Natural killer cell (primary cell): ENCODE measurements at regions not wholly inside any gene's neighbourhood (a gene's known extent, or its start where the extent isn't known, plus 50 kb on each side); places are given as distances from the start of the nearest gene placed in this dataset.

Source experiments
- ATAC-seq, 3 donors: fragments of 150-1000 bp in 2 of 3; fragments of 200-7000 bp in 1 of 3; cut with Tn5 transposase; 1 replicate in 1 of 3; 2 replicates in 2 of 3; pipeline ENCODE4 v1.10.0; 2021; ENCODE audit warnings: mild to moderate bottlenecking in 2 of 3, moderate library complexity in 2 of 3
- DNase-seq, 2 donors: peaks; one replicate each; pipeline versions ENCODE4 v3.0.0 to v3.0.0-alpha.2; 2013 to 2021; ENCODE audit warnings: mixed read lengths in 1 of 2
- H3K27ac ChIP-seq: one replicate; pipeline ENCODE4 v1.5.1; 2013; ENCODE audit warnings: mild to moderate bottlenecking, low read length
- H3K27me3 ChIP-seq: one replicate; pipeline ENCODE4 v1.6.1; 2013; ENCODE audit warnings: low read length; ENCODE audit not compliant: control insufficient read depth, insufficient read depth
- H3K36me3 ChIP-seq: one replicate; pipeline ENCODE4 v1.6.1; 2013; ENCODE audit warnings: low read length; ENCODE audit not compliant: control insufficient read depth, insufficient read depth
- H3K4me1 ChIP-seq: one replicate; pipeline ENCODE4 v1.6.1; 2013; ENCODE audit warnings: low read length; ENCODE audit not compliant: control insufficient read depth, insufficient read depth
- H3K4me3 ChIP-seq: one replicate; pipeline ENCODE4 v1.5.1; 2013; ENCODE audit warnings: low read length
- H3K9me3 ChIP-seq: one replicate; pipeline ENCODE4 v1.6.1; 2013; ENCODE audit warnings: low read length; ENCODE audit not compliant: control insufficient read depth, insufficient read depth
- H3K27ac Mint-ChIP-seq, 2 donors: one replicate each; pipeline ENCODE4 v1.8.0; 2022; ENCODE audit warnings: mild to moderate bottlenecking in 2 of 2, mixed read lengths in 2 of 2, moderate library complexity in 1 of 2
- H3K27me3 Mint-ChIP-seq, 2 donors: one replicate each; pipeline ENCODE4 v1.8.0; 2022; ENCODE audit warnings: low read depth in 2 of 2, mixed read lengths in 2 of 2
- H3K36me3 Mint-ChIP-seq: one replicate; pipeline ENCODE4 v1.8.0; 2022; ENCODE audit warnings: mixed read lengths
- H3K4me1 Mint-ChIP-seq, 2 donors: one replicate each; pipeline ENCODE4 v1.8.0; 2022; ENCODE audit warnings: mixed read lengths in 2 of 2
- H3K4me3 Mint-ChIP-seq: one replicate; pipeline ENCODE4 v1.8.0; 2022; ENCODE audit warnings: mild to moderate bottlenecking, moderate library complexity, mixed read lengths
- H3K9me3 Mint-ChIP-seq, 2 donors: one replicate each; pipeline ENCODE4 v1.8.0; 2022; ENCODE audit warnings: mixed read lengths in 2 of 2
- WGBS: methylation state at CpG from one replicate; pipeline ENCODE4 v1.1.7; 2013; ENCODE audit warnings: missing lambda C conversion rate; ENCODE audit not compliant: insufficient coverage; 5-methylcytosine and 5-hydroxymethylcytosine counted together
- intact Hi-C: fragments of 100-400 bp; cut with micrococcal nuclease; formaldehyde crosslinking; loops from one replicate; pipeline ENCODE4 v1.14.2; 2022
- TF ChIP-seq, protein P1 (sequence below): fragments of 200-600 bp; IDR thresholded peaks from one replicate; pipeline ENCODE4 v1.8.0; 2022; ENCODE audit warnings: antibody characterized with exemption

DNA sequence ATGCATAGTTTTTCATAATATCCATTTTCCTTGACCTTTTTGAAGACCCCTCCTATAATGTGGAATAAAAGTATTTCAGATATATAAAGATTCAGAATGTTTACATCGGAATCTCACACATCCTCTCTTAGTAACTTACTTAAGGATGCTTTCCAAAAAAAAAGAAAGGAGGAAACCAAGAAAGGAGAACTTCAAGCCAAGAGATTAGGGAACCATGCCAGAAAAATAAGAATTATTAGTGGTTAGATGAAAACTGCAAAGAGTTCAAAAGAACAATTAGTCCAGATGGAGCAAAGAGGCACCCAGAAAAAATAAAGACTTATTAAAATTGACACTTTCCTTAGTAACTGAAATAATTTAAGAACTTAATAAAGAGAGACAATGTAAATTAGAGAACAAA is 179.2 kb downstream of the DUSP6 start:
- H3K4me3 Mint-ChIP-seq, result no peak overlapping the region
- H3K27ac Mint-ChIP-seq, result no peak overlapping the region
- H3K36me3 Mint-ChIP-seq, result no peaks in the 10 kb centered on the region
- no peaks in the 10 kb centered on the region for H3K4me1 Mint-ChIP-seq
- no peaks in the 10 kb centered on the region for H3K27me3 Mint-ChIP-seq
- Histone ChIP-seq H3K27ac (no peak overlapping the region), H3K27me3 (no peaks in the 10 kb centered on the region), H3K9me3 (no peaks in the 10 kb centered on the region), H3K4me1 (no peaks in the 10 kb centered on the region), H3K36me3 (no peaks in the 10 kb centered on the region), H3K4me3 (no peak overlapping the region)
- no peak for DNase-seq
- peaks cover 2% of the 10 kb centered on the region in 2 donors for H3K9me3 Mint-ChIP-seq
- WGBS, result no CpG with 5 or more reads among the region's 1 CpG
- TF ChIP-seq, protein P1, sequence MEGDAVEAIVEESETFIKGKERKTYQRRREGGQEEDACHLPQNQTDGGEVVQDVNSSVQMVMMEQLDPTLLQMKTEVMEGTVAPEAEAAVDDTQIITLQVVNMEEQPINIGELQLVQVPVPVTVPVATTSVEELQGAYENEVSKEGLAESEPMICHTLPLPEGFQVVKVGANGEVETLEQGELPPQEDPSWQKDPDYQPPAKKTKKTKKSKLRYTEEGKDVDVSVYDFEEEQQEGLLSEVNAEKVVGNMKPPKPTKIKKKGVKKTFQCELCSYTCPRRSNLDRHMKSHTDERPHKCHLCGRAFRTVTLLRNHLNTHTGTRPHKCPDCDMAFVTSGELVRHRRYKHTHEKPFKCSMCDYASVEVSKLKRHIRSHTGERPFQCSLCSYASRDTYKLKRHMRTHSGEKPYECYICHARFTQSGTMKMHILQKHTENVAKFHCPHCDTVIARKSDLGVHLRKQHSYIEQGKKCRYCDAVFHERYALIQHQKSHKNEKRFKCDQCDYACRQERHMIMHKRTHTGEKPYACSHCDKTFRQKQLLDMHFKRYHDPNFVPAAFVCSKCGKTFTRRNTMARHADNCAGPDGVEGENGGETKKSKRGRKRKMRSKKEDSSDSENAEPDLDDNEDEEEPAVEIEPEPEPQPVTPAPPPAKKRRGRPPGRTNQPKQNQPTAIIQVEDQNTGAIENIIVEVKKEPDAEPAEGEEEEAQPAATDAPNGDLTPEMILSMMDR, result no peak
- intact Hi-C loops, result no loop called here
- no peak for ATAC-seq

DNA sequence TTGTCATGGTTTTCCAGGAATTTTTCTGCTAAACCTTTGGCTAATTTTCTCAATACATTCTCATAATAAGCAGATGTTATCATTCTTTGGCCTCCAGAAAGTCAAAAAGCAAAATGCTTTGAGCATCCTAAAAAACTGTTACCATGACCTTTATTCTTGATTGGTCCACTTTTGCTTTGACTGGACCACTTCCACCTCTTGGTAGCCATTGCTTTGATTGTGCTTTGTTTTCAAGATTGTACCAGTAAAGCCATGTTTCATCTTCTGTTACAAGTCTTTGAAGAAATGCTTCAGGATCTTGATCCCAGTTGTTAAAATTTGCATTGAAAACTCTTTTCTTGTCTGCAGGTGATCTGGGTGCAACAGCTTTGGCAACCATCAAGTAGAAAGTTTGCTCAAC is 180.1 kb downstream of the DUSP6 start:
- Mint-ChIP-seq H3K4me1 (no peaks in the 10 kb centered on the region), H3K36me3 (no peaks in the 10 kb centered on the region), H3K9me3 (peaks cover 2% of the 10 kb centered on the region in 2 donors), H3K27me3 (no peaks in the 10 kb centered on the region), H3K27ac (no peak overlapping the region), H3K4me3 (no peak overlapping the region)
- H3K9me3 ChIP-seq, result no peaks in the 10 kb centered on the region
- H3K4me3 ChIP-seq, result no peak overlapping the region
- intact Hi-C loops, result no loop called here
- TF ChIP-seq, protein P1, result no peak
- ATAC-seq, result no peak
- no peaks in the 10 kb centered on the region for H3K27me3 ChIP-seq
- H3K36me3 ChIP-seq, result no peaks in the 10 kb centered on the region
- no peak for DNase-seq
- no peaks in the 10 kb centered on the region for H3K4me1 ChIP-seq
- H3K27ac ChIP-seq, result no peak overlapping the region

DNA sequence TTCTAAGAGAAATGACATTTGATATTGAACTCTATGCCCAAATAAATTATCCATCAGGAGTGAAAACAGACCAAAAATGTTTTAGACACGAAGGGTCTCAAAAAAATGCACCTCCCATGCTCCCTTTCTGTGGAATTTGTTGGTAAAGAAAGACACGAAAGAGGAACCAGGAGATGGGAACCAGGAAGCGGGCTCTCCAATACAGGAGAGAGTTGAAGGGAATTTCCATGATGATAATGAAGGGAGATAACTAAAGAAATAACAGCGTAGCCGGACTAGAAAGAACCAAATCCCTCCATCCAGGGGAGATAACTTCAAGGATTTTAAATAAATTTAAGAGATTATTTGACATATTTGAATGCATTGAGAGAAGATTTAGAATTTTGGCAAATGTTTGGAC is 183.0 kb downstream of the DUSP6 start:
- Mint-ChIP-seq H3K27me3 (no peaks in the 10 kb centered on the region), H3K27ac (no peak overlapping the region), H3K4me1 (peaks cover 6% of the 10 kb centered on the region in 2 donors), H3K9me3 (peaks cover 2% of the 10 kb centered on the region in 2 donors), H3K36me3 (no peaks in the 10 kb centered on the region), H3K4me3 (no peak overlapping the region)
- Histone ChIP-seq H3K9me3 (no peaks in the 10 kb centered on the region), H3K36me3 (no peaks in the 10 kb centered on the region), H3K27me3 (no peaks in the 10 kb centered on the region), H3K27ac (no peak overlapping the region), H3K4me3 (no peak overlapping the region), H3K4me1 (no peaks in the 10 kb centered on the region)
- 87% methylated on average over 3 of the region's 5 CpGs for WGBS
- intact Hi-C loops, result no loop called here
- TF ChIP-seq, protein P1, result no peak
- ATAC-seq, result no peak
- DNase-seq, result no peak

DNA sequence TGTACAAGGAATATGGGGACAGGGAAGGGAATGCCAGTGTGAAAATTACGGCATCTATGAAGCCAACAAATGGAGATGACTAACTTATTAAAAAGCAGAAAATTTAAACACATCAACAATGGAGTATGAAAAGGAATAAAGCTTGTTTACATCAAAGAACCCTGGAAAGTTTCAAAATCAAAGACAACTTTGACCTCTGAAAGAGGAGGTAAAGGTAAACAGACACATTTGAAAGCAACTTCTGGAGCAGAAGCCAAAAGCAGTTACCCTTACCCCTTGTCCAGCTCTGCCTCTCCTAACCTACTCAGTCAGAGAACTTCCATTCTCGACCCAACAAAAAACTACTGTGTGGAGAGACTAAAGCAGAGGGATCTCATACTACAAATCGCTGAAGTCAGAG is 184.3 kb downstream of the DUSP6 start:
- DNase-seq, result no peak
- WGBS, result 89% methylated on average over 2 of the region's 3 CpGs
- Histone ChIP-seq H3K27ac (no peak overlapping the region), H3K27me3 (no peaks in the 10 kb centered on the region), H3K4me1 (no peaks in the 10 kb centered on the region), H3K36me3 (no peaks in the 10 kb centered on the region), H3K4me3 (no peak overlapping the region), H3K9me3 (no peaks in the 10 kb centered on the region)
- Mint-ChIP-seq H3K4me3 (no peak overlapping the region), H3K27me3 (no peaks in the 10 kb centered on the region), H3K4me1 (peaks cover 6% of the 10 kb centered on the region in 2 donors), H3K27ac (no peak overlapping the region), H3K9me3 (peaks cover 2% of the 10 kb centered on the region in 2 donors), H3K36me3 (no peaks in the 10 kb centered on the region)
- intact Hi-C loops, result no loop called here
- no peak for ATAC-seq
- TF ChIP-seq, protein P1, result no peak
